Activated CD8-positive, alpha-beta T cell treated with anti-CD3 and anti-CD28 coated beads for 36 hours (primary cell): ENCODE measurements at regions not wholly inside any gene's neighbourhood (a gene's known extent, or its start where the extent isn't known, plus 50 kb on each side); places are given as distances from the start of the nearest gene placed in this dataset.

ENCODE experiments used
- ATAC-seq: fragments of 200-7000 bp; cut with Tn5 transposase; one replicate; pipeline ENCODE4 v1.10.0; 2021; ENCODE audit warnings: mild to moderate bottlenecking, moderate library complexity
- CTCF ChIA-PET: fragments of 350-600 bp; sonication (Branson Sonifier 250); formaldehyde crosslinking; loops from one replicate; lab custom pipeline; 2021; ENCODE audit warnings: antibody characterized with exemption; lab: Charles Lee
- POLR2A ChIA-PET: fragments of 350-600 bp; sonication (Branson Sonifier 250); formaldehyde crosslinking; loops from one replicate; lab custom pipeline; 2021; ENCODE audit warnings: antibody characterized with exemption; lab: Charles Lee
- DNase-seq: peaks from one replicate; pipeline ENCODE4 v3.0.0-alpha.2; 2020
- H3K27ac Mint-ChIP-seq: one replicate; pipeline ENCODE4 v1.8.0; 2021; ENCODE audit warnings: mild to moderate bottlenecking, mixed read lengths
- H3K27me3 Mint-ChIP-seq: one replicate; pipeline ENCODE4 v1.8.0; 2021; ENCODE audit warnings: mixed read lengths
- H3K36me3 Mint-ChIP-seq: one replicate; pipeline ENCODE4 v1.8.0; 2021; ENCODE audit warnings: low read depth, mixed read lengths
- H3K4me1 Mint-ChIP-seq: one replicate; pipeline ENCODE4 v1.8.0; 2021; ENCODE audit warnings: low read depth, mixed read lengths
- H3K4me3 Mint-ChIP-seq: one replicate; pipeline ENCODE4 v1.8.0; 2021; ENCODE audit warnings: mild to moderate bottlenecking, moderate library complexity, mixed read lengths
- H3K9me3 Mint-ChIP-seq: one replicate; pipeline ENCODE4 v1.8.0; 2021; ENCODE audit warnings: mixed read lengths
- intact Hi-C: fragments of 100-400 bp; cut with micrococcal nuclease; formaldehyde crosslinking; loops from one replicate; pipeline ENCODE4 v1.10.0; 2022
- TF ChIP-seq, protein P1 (sequence below): fragments of 200-600 bp; IDR thresholded peaks from one replicate; pipeline ENCODE4 v1.8.0; 2022; ENCODE audit warnings: antibody characterized with exemption, mild to moderate bottlenecking

DNA sequence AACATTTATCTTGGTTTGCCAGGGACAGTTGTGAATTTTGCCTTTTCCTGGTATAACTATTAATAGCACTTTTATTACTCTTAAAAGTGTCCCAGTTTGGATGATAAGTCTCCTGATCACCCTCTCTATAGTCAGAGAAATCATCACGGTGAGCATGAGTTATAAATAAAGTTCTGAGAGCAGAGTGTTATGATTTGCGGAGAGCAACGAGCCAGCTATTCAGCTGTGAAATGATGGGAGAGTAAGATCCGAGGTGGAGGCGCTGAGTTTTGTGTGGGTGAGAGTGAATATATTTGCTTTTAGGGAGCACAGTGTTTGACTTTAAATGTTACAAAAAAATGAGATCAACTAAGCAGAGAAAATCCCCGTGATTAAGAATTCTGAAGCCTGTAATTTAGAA, 179.6 kb downstream of the DSC3 start:
- Mint-ChIP-seq H3K4me1 (no peaks in the 10 kb centered on the region), H3K9me3 (peaks cover 7% of the 10 kb centered on the region), H3K27me3 (no peaks in the 10 kb centered on the region), H3K36me3 (no peaks in the 10 kb centered on the region), H3K27ac (no peak overlapping the region), H3K4me3 (no peak overlapping the region)
- intact Hi-C loops, result no loop called here
- TF ChIP-seq, protein P1, sequence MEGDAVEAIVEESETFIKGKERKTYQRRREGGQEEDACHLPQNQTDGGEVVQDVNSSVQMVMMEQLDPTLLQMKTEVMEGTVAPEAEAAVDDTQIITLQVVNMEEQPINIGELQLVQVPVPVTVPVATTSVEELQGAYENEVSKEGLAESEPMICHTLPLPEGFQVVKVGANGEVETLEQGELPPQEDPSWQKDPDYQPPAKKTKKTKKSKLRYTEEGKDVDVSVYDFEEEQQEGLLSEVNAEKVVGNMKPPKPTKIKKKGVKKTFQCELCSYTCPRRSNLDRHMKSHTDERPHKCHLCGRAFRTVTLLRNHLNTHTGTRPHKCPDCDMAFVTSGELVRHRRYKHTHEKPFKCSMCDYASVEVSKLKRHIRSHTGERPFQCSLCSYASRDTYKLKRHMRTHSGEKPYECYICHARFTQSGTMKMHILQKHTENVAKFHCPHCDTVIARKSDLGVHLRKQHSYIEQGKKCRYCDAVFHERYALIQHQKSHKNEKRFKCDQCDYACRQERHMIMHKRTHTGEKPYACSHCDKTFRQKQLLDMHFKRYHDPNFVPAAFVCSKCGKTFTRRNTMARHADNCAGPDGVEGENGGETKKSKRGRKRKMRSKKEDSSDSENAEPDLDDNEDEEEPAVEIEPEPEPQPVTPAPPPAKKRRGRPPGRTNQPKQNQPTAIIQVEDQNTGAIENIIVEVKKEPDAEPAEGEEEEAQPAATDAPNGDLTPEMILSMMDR, result no peak
- POLR2A ChIA-PET, result no interaction called here
- DNase-seq, result no peak
- ATAC-seq, result no peak
- CTCF ChIA-PET, result no interaction called here

DNA sequence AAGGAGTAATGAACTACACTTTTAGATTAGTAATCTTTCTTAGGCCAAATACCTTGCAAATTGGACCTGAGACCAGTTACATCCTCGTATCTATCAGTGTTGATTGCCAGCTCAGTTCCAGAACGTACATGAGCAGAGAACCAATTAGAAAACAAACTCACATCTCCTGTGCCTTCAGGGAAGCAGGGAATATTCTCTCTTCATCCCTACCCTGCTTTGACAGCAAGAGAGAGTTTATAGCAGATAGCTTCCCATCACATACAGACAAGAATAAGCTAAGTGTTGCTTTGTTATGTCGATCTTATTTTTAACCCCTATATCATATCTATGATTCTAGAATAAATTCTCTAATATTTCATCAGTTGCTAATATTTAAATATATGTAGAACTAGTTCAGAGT, 181.8 kb downstream of the DSC3 start:
- Mint-ChIP-seq H3K27me3 (no peaks in the 10 kb centered on the region), H3K27ac (no peak overlapping the region), H3K4me3 (no peak overlapping the region), H3K9me3 (peaks cover 1% of the 10 kb centered on the region), H3K36me3 (no peaks in the 10 kb centered on the region), H3K4me1 (no peaks in the 10 kb centered on the region)
- intact Hi-C loops, result no loop called here
- TF ChIP-seq, protein P1, result no peak
- no peak for DNase-seq
- no peak for ATAC-seq
- ChIA-PET POLR2A (interaction anchor here (0.5 kb wide), 1 partner anchor 989 kb away, joined by 3 read pairs; no protein-coding TSS in a partner anchor), CTCF (interaction anchor here (0.9 kb wide), 1 partner anchor 50 kb away, joined by 3 read pairs; no protein-coding TSS in a partner anchor)

DNA sequence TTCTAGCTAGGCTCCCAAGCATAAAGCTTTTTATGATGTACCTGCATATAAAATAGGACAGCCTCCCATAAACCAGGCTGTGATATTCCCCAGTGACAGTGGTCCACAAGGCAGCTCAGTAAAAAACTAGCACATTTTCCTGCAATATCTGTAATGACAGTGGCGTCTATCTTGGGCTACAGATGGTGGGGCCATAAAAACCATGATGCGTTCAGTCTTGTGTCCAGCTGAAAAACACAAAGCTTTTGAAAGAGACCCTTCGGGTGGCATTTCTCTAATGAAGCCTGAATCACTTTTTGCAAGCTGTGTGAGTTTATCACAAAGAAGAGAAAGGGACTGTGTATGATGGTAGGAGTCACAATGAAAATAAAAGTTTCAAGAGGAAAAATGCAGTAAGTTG, 183.5 kb downstream of the DSC3 start:
- TF ChIP-seq, protein P1, result no peak
- ChIA-PET CTCF (interaction anchor here (1.1 kb wide), 1 partner anchor 985 kb away, joined by 3 read pairs; no protein-coding TSS in a partner anchor), POLR2A (no interaction called here)
- ATAC-seq, result no peak
- Mint-ChIP-seq H3K4me3 (no peak overlapping the region), H3K27me3 (no peaks in the 10 kb centered on the region), H3K36me3 (no peaks in the 10 kb centered on the region), H3K4me1 (no peaks in the 10 kb centered on the region), H3K27ac (no peak overlapping the region), H3K9me3 (peaks cover 1% of the 10 kb centered on the region)
- no peak for DNase-seq
- intact Hi-C loops, result no loop called here

DNA sequence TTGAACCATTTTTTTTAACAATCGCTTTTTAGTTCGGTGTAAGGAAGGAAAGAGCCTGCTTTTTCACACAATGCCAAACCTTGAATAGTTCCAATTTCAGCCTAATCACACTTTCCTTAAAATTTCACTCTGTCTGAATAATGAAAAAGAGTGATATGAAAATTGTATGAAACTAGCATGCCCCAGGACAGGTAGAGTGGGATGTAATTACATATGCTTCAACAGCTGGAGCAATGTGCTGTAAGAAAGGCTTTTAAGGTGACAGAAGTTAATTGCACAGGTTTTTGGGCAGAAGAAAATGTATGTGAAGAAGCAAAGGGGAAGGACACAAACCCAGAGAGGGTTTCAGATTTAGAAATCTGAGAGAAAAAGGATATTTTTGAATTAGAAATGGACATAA, 184.0 kb downstream of the DSC3 start:
- no peaks in the 10 kb centered on the region for H3K4me1 Mint-ChIP-seq
- no peak for DNase-seq
- TF ChIP-seq, protein P1, result no peak
- no peak overlapping the region for H3K27ac Mint-ChIP-seq
- peaks cover 1% of the 10 kb centered on the region for H3K9me3 Mint-ChIP-seq
- no peaks in the 10 kb centered on the region for H3K36me3 Mint-ChIP-seq
- no peak overlapping the region for H3K4me3 Mint-ChIP-seq
- no peak for ATAC-seq
- H3K27me3 Mint-ChIP-seq, result no peaks in the 10 kb centered on the region
- ChIA-PET CTCF (no interaction called here), POLR2A (no interaction called here)
- intact Hi-C loops, result no loop called here

DNA sequence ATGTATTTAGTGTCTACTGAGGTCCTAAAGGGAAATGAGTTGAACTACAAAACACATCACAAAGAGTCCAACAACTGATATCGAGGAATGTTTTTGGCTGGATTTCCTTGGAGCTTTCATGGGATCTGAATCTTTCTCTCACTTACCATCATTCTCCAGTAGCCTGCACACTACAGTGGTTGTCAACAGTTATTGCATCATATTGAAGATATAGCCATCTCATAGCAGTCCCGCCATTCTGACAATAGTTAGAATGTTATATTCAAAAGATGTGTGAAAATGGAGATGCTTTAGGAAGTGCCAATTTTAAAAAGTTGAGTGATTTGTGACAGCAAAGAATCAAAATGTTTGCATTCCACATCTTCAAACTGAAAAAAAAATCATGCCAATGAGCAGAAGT, 186.8 kb downstream of the DSC3 start:
- H3K9me3 Mint-ChIP-seq, result no peaks in the 10 kb centered on the region
- no peak overlapping the region for H3K4me3 Mint-ChIP-seq
- intact Hi-C loops, result no loop called here
- TF ChIP-seq, protein P1, result no peak
- H3K4me1 Mint-ChIP-seq, result no peaks in the 10 kb centered on the region
- no peaks in the 10 kb centered on the region for H3K27me3 Mint-ChIP-seq
- POLR2A ChIA-PET, result no interaction called here
- no peaks in the 10 kb centered on the region for H3K36me3 Mint-ChIP-seq
- CTCF ChIA-PET, result no interaction called here
- DNase-seq (no peak), ATAC-seq (no peak)
- H3K27ac Mint-ChIP-seq, result no peak overlapping the region
